ENCODE measurements at regions not wholly inside any gene's neighbourhood (a gene's known extent, or its start where the extent isn't known, plus 50 kb on each side); places are given as distances from the start of the nearest gene placed in this dataset.

GRCh38 chr11:86726770-86727504, 54.5 kb upstream of the ME3 start:
- no peak for DNase-seq (ENCODE audit: low read depth)

- DNase-seq (ENCODE audit: low read depth) = no peak
Observed at GRCh38 chr11:86726118-86726753, 53.8 kb upstream of the ME3 start.

- DNase-seq (ENCODE audit: low read depth) = no peak
Observed at GRCh38 chr11:86724137-86724536, 51.7 kb upstream of the ME3 start.

GRCh38 chr11:86723281-86723680, 50.9 kb upstream of the ME3 start:
- DNase-seq (ENCODE audit: low read depth) = no peak

GRCh38 chr11:86722748-86723147, 50.3 kb upstream of the ME3 start:
- DNase-seq (ENCODE audit: low read depth) = no peak

All from GM04504 (cell line).